ENCODE measurements at regions not wholly inside any gene's neighbourhood (a gene's known extent, or its start where the extent isn't known, plus 50 kb on each side); places are given as distances from the start of the nearest gene placed in this dataset.

GRCh38 chr5:114308508-114308907, 53.4 kb upstream of the KCNN2 start:
- H3K9ac ChIP-seq (ENCODE audit: low read length): no peak overlapping the region
- CTCF ChIA-PET: no interaction called here
- no peaks in the 10 kb centered on the region for H3K79me2 ChIP-seq (ENCODE audit: control insufficient read depth, insufficient read depth, low read length)
- H4K20me1 ChIP-seq (ENCODE audit: control insufficient read depth, insufficient read depth, low read length, poor library complexity, severe bottlenecking): no peaks in the 10 kb centered on the region
- no peaks in the 10 kb centered on the region for H3K36me3 ChIP-seq (replicated peaks in 1 of 2; ENCODE audit: control extremely low read depth in 1 of 2, control insufficient read depth in 1 of 2, extremely low read depth in 1 of 2, insufficient read depth in 2 of 2, low read length in 1 of 2)
- H3K27ac Mint-ChIP-seq: no peak overlapping the region
- WGBS (ENCODE audit: insufficient coverage): no CpG with 5 or more reads among the region's 1 CpG
- H3K27me3 Mint-ChIP-seq: no peaks in the 10 kb centered on the region
- ATAC-seq (ENCODE audit: low read depth) (no peak), DNase-seq (no peak)
- H3K9me3 ChIP-seq (ENCODE audit: control extremely low read depth in 1 of 3, control insufficient read depth in 2 of 3, insufficient read depth in 1 of 3, low read length in 2 of 3): no peaks in the 10 kb centered on the region
- POLR2A ChIA-PET: no interaction called here
- no peak for TF ChIP-seq EZH2 (IDR thresholded peaks at IDR 0.05; ENCODE audit: borderline replicate concordance, insufficient read depth, low read depth, low read length, poor library complexity, severe bottlenecking)
- TF ChIP-seq, protein P1, sequence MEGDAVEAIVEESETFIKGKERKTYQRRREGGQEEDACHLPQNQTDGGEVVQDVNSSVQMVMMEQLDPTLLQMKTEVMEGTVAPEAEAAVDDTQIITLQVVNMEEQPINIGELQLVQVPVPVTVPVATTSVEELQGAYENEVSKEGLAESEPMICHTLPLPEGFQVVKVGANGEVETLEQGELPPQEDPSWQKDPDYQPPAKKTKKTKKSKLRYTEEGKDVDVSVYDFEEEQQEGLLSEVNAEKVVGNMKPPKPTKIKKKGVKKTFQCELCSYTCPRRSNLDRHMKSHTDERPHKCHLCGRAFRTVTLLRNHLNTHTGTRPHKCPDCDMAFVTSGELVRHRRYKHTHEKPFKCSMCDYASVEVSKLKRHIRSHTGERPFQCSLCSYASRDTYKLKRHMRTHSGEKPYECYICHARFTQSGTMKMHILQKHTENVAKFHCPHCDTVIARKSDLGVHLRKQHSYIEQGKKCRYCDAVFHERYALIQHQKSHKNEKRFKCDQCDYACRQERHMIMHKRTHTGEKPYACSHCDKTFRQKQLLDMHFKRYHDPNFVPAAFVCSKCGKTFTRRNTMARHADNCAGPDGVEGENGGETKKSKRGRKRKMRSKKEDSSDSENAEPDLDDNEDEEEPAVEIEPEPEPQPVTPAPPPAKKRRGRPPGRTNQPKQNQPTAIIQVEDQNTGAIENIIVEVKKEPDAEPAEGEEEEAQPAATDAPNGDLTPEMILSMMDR (IDR thresholded peaks at IDR 0.05): no peak
- H3K27ac ChIP-seq (ENCODE audit: low read length in 2 of 2): no peak overlapping the region
- H3K4me2 ChIP-seq (replicated peaks; ENCODE audit: low read depth, low read length, poor library complexity, severe bottlenecking): no peak overlapping the region
- H3K4me3 Mint-ChIP-seq: no peak overlapping the region
- no peaks in the 10 kb centered on the region for H3K4me1 Mint-ChIP-seq
- no peaks in the 10 kb centered on the region for H3K27me3 ChIP-seq (replicated peaks in 1 of 4; ENCODE audit: control extremely low read depth in 1 of 4, control insufficient read depth in 3 of 4, insufficient read depth in 4 of 4, low read length in 3 of 4)
- no peaks in the 10 kb centered on the region for H3K4me1 ChIP-seq (ENCODE audit: control insufficient read depth in 2 of 2, insufficient read depth in 2 of 2, low read length in 2 of 2)
- no peak overlapping the region for H3K4me3 ChIP-seq (ENCODE audit: control extremely low read depth in 1 of 5, extremely low read depth in 1 of 5, insufficient read depth in 1 of 5, low read depth in 2 of 5, low read length in 4 of 5)
- H3K9me3 Mint-ChIP-seq (ENCODE audit: insufficient read depth): no peaks in the 10 kb centered on the region
- H2AFZ ChIP-seq (ENCODE audit: insufficient read depth, low read depth, low read length, poor library complexity, severe bottlenecking): no peak overlapping the region
- intact Hi-C loops (cut with micrococcal nuclease): no loop called here

DNA sequence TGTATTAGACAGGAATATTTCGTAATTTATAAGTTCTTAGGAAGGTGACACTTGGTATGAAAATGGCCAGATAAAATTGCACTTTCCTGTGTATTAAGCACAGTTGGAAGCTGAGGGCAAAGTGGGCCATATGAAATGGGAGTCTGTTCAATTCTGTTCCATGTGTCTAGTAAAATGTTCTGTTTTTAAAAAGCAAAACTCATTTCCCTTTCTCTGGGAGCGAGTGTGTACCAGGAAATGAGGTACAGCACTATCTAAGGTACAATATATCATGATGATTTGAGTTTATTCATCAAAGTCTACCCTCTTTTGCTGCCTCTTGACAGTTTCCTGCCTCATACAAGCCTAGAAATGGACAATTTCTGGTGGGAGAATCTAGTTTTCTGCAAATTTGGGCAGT, 51.2 kb upstream of the KCNN2 start:
- Histone ChIP-seq H3K36me3 (replicated peaks in 1 of 2; ENCODE audit: control extremely low read depth in 1 of 2, control insufficient read depth in 1 of 2, extremely low read depth in 1 of 2, insufficient read depth in 2 of 2, low read length in 1 of 2) (no peaks in the 10 kb centered on the region), H3K4me2 (replicated peaks; ENCODE audit: low read depth, low read length, poor library complexity, severe bottlenecking) (no peak overlapping the region), H4K20me1 (ENCODE audit: control insufficient read depth, insufficient read depth, low read length, poor library complexity, severe bottlenecking) (no peaks in the 10 kb centered on the region), H3K9ac (ENCODE audit: low read length) (no peak overlapping the region), H3K4me3 (ENCODE audit: control extremely low read depth in 1 of 5, extremely low read depth in 1 of 5, insufficient read depth in 1 of 5, low read depth in 2 of 5, low read length in 4 of 5) (no peak overlapping the region), H3K27me3 (replicated peaks in 1 of 4; ENCODE audit: control extremely low read depth in 1 of 4, control insufficient read depth in 3 of 4, insufficient read depth in 4 of 4, low read length in 3 of 4) (no peaks in the 10 kb centered on the region), H2AFZ (ENCODE audit: insufficient read depth, low read depth, low read length, poor library complexity, severe bottlenecking) (no peak overlapping the region), H3K79me2 (ENCODE audit: control insufficient read depth, insufficient read depth, low read length) (no peaks in the 10 kb centered on the region), H3K27ac (ENCODE audit: low read length in 2 of 2) (no peak overlapping the region), H3K9me3 (ENCODE audit: control extremely low read depth in 1 of 3, control insufficient read depth in 2 of 3, insufficient read depth in 1 of 3, low read length in 2 of 3) (no peaks in the 10 kb centered on the region), H3K4me1 (ENCODE audit: control insufficient read depth in 2 of 2, insufficient read depth in 2 of 2, low read length in 2 of 2) (no peaks in the 10 kb centered on the region)
- H3K27me3 Mint-ChIP-seq: no peaks in the 10 kb centered on the region
- no peaks in the 10 kb centered on the region for H3K4me1 Mint-ChIP-seq
- H3K4me3 Mint-ChIP-seq: no peak overlapping the region
- CTCF ChIA-PET: no interaction called here
- intact Hi-C loops (cut with micrococcal nuclease): no loop called here
- ATAC-seq (ENCODE audit: low read depth) (no peak), DNase-seq (no peak)
- POLR2A ChIA-PET: no interaction called here
- no peak overlapping the region for H3K27ac Mint-ChIP-seq
- no peaks in the 10 kb centered on the region for H3K9me3 Mint-ChIP-seq (ENCODE audit: insufficient read depth)
- WGBS (ENCODE audit: insufficient coverage): 40% methylated on average over 1 of the region's 2 CpGs
- no peak for TF ChIP-seq EZH2 (IDR thresholded peaks at IDR 0.05; ENCODE audit: borderline replicate concordance, insufficient read depth, low read depth, low read length, poor library complexity, severe bottlenecking)
- TF ChIP-seq, protein P1 (IDR thresholded peaks at IDR 0.05): no peak

Data from B cell (primary cell).